C4-2B (cell line): ENCODE measurements at regions not wholly inside any gene's neighbourhood (a gene's known extent, or its start where the extent isn't known, plus 50 kb on each side); places are given as distances from the start of the nearest gene placed in this dataset.

Source experiments
- H3K27ac ChIP-seq: fragments of 450-650 bp; 2 replicates; pipeline ENCODE4 v1.5.1; 2017
- ZFX ChIP-seq: fragments of 450-650 bp; IDR thresholded peaks from 2 replicates; pipeline ENCODE4 v1.6.1; 2017
- TF ChIP-seq, protein P1 (sequence below): fragments of 450-650 bp; conservative IDR thresholded peaks from 2 replicates; pipeline ENCODE4 v1.5.1; 2017; ENCODE audit warnings: mild to moderate bottlenecking

DNA sequence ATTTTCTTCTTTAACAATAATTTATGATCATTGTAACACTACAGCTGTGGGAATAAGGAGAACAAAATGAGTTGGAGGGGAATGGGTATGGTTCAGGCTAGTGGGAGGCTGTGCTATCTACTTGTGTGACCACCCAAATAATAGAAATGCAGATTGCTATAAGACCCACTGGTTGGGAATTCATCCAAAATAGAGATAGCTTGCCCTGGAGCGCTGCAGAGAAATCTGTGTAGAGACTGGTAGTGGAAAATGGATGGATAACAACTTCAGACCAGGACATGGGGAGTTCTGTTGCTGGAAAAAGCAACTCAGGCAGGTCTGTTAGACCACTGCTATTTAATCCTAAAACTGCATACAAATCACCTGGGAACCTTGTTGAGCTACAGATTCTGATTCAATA, 137.1 kb upstream of the MKLN1 start:
- H3K27ac ChIP-seq = no peak overlapping the region
- TF ChIP-seq ZFX = no peak
- TF ChIP-seq, protein P1, sequence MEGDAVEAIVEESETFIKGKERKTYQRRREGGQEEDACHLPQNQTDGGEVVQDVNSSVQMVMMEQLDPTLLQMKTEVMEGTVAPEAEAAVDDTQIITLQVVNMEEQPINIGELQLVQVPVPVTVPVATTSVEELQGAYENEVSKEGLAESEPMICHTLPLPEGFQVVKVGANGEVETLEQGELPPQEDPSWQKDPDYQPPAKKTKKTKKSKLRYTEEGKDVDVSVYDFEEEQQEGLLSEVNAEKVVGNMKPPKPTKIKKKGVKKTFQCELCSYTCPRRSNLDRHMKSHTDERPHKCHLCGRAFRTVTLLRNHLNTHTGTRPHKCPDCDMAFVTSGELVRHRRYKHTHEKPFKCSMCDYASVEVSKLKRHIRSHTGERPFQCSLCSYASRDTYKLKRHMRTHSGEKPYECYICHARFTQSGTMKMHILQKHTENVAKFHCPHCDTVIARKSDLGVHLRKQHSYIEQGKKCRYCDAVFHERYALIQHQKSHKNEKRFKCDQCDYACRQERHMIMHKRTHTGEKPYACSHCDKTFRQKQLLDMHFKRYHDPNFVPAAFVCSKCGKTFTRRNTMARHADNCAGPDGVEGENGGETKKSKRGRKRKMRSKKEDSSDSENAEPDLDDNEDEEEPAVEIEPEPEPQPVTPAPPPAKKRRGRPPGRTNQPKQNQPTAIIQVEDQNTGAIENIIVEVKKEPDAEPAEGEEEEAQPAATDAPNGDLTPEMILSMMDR = no peak

DNA sequence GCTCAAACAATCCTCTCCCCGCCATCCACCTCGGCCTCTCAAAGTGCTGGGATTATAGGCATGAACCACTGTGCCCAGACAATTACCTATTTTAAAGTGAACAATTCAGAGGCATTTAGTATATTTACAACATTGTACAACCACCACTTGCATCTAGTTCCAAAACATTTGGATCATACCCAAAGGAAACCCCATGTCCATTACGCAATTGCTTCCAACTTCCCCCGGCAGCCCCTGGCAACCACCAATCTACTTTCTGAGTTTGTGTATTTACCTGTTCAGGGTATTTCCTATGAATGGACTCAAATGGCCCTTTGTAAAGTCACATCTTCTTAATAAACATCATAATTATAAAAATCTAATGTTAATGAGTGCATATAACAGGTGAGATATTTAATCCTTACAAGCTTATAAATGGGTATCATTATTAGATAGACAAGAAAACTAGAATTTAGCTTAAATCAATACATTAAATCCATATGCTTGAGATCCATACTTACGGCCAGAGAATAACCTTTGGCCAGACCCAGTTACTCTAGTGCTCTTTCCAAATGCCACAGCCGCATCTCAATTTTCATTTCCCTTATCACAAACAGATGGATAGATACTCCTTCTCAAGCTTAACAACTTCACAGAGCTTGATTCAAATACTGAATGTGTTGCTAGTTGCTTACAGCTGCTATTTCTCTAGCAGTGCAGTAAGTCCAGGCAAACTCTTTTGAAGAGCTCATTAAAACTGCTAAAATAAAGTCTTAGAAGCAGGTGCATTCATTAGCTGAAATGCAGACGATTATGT, 133.4 kb upstream of the MKLN1 start:
- no peak for TF ChIP-seq ZFX
- TF ChIP-seq, protein P1 = no peak
- H3K27ac ChIP-seq = no peak overlapping the region

DNA sequence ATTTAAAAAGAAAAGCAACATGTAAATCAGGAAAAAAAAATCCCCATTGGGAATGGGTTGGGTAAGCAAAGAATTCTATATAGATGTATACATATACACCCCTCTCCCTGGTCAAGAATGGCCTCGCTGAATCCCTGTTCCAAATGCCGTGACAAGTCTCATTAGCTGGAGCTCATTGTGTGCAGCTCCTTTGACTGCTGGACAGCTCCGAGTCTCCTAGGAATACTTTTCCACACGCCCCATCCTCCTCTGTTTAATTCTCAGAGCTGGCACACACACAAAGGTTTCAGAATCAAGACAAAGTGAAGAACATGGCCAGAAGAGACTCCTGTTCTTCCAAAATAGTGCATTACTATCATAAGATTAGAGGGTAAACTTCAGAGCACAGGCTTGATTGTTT, 130.9 kb upstream of the MKLN1 start:
- H3K27ac ChIP-seq = no peak overlapping the region
- TF ChIP-seq, protein P1 = no peak
- TF ChIP-seq ZFX = no peak

DNA sequence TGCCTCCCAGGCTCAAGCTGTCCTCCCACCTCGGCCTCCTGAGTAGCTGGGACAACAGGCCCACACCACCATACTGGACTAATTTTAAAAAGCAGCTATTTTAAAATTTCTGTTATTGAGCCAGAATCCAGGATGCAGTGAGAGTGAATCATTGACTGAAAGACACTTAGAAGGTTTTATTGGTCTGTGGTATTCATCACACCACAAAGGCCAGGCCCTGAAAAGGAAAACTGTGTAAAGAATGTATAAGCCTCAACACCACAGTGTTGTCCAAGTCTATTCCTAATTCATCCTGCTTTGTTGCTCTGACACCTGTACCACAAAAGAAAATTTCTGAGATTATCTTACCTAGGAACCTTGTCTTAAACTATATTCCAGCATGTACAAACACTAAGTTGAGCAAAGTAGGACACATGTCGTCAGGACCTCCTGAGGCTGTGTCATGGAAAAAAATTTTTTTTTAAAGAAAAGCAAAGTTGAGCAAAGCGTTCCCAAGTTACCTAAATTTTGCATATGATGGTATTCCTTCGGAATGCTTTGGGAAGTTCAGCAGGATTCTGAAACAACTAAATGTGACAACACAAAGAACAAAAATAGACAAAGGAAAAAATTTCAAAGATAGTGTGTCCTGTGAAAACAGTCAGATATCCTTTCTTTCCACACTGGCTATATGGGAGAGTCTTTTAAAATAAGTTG, 129.6 kb upstream of the MKLN1 start:
- H3K27ac ChIP-seq = no peak overlapping the region
- TF ChIP-seq, protein P1 = no peak
- no peak for TF ChIP-seq ZFX

DNA sequence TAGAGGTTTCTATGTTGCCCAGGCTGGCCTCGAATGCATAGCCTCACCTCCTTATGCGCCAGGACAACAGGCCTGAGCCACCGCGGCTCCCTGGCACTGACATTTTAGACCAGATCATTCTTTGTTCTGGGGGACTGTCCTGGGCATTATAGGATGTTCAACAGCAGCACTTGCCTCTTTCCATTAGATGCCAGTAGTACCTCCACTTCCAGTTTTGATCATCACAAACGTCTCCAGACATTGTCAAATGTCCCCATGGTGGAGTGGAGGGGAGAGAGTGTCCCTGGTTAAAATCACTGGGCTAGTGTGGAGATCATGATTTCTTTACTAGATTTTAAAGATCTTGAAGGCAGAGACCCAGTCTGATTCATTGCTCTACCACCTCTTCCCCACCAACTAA, 125.2 kb upstream of the MKLN1 start:
- no peak for TF ChIP-seq ZFX
- TF ChIP-seq, protein P1 = no peak
- H3K27ac ChIP-seq = no peak overlapping the region

DNA sequence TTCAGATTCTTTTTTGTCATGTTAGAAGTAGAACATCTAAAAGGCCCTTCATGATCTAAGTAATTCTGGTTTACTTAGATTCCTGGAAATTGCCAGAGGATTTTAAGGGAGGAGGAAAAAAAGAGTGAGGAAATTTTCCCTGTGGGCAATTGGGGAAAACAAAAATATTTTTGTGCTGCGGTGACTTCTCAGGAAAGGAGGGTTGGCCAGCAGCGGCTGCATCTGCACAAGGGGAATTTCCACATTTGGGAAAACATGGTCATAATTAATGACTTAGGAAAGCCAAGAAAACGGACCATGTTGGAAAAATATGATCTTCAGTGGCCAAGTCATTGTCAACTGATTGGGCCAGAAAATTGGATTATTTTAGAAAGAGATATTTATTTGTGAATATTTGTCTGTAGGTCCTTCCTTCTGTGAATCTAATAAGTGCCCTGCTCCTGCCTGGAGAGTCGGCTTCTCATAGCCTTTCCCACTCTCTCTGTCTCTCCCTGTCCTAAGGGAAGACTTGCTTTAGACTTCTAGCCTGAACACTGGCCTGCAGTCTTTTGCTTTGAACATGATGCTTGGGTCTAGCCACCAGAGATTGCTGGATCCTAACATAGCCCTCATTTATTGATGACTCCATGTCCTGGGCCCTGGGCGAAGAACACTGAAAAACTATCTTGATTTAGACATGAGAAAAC, 124.2 kb upstream of the MKLN1 start:
- no peak overlapping the region for H3K27ac ChIP-seq
- TF ChIP-seq, protein P1 = no peak
- TF ChIP-seq ZFX = no peak

DNA sequence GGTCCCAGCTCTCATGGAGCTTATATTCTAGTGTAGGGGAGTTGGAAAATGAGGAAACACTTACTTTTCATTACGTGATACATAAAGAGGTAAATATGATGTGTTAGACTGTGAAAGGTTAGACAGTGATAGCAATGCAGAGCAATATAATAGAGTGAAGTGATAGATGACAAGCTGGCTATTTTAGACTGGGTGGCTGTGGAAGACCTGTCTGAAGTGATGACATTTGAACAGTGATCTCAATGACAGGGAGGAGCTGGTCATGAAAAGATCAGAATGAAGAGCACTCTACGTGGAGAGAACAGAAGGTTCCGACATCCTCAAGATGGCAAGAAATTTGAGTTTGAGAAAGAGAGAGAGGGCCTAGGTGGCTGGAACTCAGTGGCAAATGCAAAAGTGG, 118.9 kb upstream of the MKLN1 start:
- no peak for TF ChIP-seq ZFX
- TF ChIP-seq, protein P1 = no peak
- no peak overlapping the region for H3K27ac ChIP-seq
